ENCODE measurements at regions not wholly inside any gene's neighbourhood (a gene's known extent, or its start where the extent isn't known, plus 50 kb on each side); places are given as distances from the start of the nearest gene placed in this dataset.

DNA sequence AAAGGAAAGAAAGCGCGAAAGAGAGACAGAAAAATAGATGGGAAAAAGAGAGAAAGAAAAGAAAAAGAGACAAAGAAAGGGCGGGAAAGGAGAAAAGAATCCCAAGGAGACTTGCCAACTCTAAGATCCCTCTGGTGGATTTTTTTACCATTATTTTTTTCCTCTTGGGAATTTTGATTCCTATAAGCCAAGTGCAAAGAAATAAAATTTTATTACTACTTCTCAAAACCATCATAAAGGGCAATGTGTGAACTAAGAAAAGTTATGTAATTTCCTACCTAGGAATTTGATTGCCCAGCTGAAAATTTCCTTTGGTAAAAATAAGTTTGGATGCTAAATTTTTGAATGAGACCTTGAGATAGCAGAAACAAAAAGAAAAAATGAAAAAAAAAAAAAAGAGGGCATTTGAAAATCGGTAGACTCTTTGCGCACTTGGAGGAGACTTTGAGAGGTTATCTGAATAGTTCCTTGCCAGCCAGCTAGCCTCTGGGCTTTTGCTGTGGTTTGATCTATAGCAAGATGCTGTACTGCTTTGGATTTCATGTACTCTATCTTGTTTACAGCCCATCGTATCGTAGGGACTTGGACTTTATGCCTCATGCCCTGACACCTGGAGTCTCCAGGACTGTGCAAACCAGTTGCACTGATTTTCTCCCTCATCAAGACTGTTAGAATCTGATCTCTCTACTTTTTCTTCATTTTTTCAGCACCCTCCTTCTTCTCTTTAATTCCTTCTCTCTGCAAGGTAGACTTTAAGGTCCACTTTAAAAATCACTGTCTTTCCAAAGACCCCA, 535.4 kb upstream of the MKI67 start:
- no peak for DNase-seq (ENCODE audit: low read depth)

DNA sequence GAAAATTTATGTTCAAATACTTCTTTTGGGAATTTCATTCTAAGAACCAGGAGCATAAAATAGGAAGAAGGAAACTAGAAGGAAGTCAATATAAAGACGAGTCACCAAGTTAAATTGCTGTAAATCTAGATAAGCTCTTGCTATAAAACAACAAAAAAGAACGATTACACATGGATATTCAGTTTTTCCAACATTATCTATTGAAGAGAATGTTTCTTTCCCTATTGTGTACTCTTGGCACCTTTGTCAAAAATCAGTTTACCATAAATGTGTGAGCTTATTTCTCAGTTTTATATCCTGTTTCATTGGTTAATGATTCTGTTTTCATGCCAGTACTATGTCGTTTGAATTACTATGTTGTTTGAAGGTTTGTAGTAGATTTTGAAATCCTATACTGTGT, 536.3 kb upstream of the MKI67 start:
- no peak for DNase-seq (ENCODE audit: low read depth)

DNA sequence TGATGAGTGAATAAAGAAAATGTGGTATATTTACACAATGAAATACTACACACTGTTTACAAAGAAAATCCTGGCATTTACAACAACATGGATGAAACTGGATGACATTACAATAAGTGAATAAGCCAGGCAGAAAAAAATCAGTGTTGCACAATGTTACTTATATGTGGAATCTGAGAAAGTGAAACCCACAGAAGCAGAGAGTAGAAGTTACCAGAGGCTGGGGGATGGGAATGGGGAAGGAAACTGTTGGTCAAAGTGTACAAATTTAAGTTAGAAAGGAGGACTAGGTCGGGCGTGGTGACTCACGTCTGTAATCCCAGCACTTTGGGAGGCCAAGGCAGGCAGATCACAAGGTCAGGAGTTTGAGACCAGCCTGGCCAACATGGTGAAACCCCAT, 538.5 kb upstream of the MKI67 start:
- DNase-seq (ENCODE audit: low read depth): no peak

DNA sequence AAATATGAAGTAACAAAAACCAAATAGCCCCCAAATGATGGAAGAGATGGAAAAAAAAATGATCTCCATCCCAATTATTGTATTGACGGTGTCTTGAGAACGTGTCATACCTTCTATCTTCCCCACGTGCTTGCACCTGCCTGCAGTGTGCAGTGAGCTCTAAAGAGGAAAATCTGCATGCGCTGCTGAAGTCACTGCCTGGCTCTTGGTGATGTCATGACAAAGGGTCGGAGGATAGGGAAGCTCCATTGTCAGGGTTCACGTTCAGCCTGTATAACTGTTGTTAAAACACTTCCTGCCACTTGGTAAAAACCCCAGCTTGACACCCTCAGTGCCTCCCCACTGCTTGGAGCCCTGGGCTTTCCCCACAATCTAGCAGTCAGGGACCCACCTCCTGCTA, 549.2 kb upstream of the MKI67 start:
- DNase-seq (ENCODE audit: low read depth): no peak

DNA sequence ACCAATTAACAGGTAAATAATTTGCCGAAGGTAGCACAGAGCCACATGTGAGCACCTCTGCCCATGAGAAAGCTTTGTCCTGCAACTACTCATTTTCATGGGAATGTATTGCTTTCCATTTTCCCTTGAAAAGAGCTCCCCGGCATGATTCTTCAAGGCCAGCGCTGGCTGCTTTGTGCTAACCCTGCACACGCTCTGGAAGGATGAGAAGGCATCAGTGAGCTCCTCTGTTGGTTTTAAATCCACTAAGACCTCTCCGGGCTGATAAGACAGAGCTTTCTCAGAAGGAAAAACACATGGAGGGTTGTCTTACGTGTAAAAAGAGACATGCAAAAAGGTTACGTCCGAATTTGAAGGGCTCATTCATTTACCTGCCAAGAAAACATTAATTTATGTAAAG, 553.9 kb upstream of the MKI67 start:
- no peak for DNase-seq (ENCODE audit: low read depth)

DNA sequence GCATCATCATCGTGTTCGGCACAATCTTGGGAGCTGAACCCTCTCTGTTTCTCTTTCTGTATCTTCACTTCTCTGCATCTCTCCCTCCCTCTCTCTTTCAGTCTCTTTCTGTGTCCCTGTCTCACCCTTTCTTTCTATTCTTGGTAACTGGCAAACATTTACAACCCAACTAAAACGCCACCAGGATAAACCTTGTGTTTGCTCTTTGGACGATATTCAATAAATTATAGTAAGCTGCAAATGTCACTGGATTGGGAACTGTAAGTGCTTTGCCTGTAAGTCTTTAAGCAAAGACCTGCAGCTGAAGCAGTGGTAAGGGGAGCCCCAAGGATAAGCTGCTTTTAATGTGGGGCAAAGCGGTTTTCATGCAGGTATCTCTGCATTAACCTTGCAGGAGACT, 558.0 kb upstream of the MKI67 start:
- no peak for DNase-seq (ENCODE audit: low read depth)

DNA sequence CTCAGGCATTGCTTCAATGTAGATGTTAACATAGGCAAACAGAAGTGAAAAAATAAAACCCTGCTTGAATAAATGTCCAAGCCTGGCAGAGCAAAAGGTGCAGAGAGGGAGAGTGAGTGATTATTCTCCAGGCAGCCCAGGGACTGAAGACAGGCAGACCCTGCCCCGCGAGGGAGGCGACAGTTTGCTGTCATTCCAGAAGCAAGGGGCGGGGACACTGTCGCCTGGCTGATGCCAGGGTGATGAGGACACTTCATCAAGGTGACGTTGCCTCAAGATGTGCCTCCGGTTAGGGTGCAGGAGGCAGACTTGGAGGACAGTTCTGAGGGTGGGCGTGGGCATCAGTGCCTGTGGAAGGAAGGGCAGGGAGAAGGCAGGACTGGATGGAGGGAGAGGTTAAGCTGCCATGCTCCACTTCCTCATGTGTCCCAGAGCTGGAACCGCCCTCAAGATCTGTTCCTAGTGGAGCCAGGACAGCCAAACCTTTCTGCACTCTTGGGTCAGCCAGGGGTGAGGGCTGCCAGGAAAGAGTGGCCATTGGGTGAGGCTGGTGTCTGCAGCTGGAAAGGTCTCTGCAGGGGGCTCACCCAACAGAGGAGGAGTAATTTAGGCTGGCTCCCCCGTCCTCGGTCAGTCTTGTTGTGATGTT, 560.5 kb upstream of the MKI67 start:
- no peak for DNase-seq (ENCODE audit: low read depth)

DNA sequence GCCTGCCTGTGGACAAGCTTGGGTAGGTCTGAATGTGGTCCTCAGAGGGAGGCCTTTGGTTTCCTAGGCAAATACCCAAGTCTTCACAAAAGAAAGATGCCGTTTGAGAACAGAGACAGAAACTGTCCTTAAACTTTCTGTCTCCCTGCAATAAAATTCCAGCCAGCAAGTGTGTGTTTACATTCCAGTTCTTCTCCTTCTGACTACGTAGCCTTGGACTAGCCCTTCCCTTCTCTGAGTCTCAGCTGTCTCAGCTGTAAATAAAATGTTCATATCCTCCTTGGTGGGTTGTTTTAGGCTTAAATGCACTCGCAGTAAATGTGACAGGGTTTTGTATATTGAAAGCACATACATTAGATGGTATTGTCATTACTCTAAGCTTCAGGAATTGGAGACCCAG, 561.2 kb upstream of the MKI67 start:
- peak; percentile 9 for DNase-seq (ENCODE audit: low read depth)

DNA sequence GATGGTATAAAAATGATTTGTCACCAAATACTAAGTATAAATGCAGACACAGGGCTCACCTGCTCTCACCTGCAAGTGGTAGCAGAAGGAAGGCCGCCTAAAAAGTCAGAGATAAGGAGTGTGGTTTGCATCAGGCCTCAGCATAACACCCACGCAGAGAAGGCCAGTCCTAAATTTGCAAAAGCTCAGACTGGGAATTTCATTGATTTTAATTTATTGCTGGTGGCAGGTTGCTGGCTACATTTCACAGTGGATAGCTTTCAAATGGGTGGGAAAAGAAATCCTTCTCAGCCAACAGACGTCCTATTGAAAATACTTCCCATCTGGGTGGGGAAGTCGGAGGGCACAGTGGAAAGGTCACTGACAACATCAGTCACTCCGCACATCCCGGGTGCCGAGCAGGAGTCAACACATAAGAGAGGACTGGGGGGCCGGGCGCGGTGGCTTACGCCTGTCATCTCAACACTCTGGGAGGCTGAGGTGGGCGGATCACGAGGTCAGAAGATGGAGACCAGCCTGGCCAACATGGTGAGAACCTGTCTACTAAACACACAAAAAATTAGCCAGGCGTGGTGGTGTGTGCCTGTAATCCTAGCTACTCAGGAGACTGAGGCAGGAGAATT, 561.8 kb upstream of the MKI67 start:
- no peak for DNase-seq (ENCODE audit: low read depth)

DNA sequence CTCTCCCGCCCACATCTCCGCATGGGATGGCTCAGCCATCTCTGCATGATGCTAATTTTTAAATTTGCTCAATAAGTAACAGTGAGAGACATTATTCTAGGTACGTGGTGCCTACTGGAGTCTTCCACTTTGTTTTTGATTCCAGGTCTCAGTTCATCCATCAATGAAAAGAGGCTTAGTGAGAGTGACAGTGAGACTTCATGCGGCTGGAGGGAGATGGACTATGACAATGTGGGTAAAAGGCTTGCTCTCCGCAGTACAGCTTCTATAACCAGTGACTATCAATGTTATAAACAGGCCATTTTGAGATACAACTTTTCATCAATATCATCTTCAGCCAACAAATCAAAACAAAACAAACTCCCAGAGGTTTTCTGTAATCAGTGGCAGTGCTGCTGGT, 563.4 kb upstream of the MKI67 start:
- DNase-seq (ENCODE audit: low read depth): no peak

DNA sequence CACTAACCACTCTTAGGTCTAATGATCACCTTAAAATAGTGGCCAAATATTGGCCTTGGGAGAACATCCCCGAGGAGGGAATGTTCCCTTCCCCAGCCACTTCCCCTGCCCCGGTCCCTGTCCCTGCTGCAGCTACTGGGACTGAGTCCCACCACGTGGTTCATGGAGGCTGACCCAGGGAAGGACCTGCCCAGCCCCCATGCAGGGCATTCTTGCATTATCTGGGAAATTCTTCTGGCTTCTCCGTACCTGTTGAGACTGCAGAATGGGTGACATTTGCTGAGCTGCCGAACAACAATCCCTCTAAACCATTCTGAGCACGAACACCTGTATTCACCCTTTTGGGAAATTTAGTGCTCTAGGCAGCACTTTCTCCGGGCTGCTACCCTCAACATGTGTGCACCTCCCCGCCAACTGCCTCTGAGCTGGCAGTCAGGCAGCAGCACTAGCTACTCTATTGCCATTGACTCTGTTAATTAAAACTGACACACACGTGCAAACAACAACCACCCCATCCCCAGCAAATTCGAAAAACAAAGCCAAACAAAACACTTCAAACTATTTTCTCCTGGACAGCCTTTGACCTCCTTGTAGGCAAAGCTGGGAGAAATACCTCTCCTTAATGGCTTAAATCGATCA, 567.4 kb upstream of the MKI67 start:
- DNase-seq (ENCODE audit: low read depth): no peak

DNA sequence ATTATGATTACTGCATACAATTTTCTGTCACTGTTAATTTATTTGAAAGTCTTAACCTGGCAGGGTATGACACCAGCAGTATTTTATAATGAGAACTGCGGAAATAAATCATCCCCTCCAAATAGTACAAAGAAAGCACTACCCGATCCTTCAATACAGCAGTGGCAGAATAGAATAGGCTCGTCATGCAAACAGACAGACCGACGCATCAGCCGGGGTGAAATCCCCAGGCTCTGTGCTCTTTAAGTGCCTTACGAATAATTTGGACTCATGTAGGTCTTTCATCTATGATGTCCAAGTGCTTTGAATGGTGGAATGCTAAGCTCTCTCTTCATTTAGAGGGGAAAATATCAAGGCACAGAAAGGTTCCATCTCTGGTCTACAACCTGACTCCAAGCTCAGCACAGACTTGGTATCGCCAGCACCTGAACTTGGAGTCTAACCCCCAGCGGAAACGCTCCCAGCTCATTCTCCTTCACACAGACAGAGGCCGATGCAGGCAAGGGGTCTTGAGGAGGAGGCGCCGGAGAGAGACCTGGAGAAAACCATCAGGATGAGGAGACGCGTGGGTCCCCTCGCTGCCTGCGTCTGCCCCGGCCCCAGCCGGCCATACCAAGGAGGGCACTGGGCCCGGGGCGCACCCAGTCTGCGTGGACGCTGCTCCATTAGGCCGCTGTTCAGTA, 568.1 kb upstream of the MKI67 start:
- no peak for DNase-seq (ENCODE audit: low read depth)

DNA sequence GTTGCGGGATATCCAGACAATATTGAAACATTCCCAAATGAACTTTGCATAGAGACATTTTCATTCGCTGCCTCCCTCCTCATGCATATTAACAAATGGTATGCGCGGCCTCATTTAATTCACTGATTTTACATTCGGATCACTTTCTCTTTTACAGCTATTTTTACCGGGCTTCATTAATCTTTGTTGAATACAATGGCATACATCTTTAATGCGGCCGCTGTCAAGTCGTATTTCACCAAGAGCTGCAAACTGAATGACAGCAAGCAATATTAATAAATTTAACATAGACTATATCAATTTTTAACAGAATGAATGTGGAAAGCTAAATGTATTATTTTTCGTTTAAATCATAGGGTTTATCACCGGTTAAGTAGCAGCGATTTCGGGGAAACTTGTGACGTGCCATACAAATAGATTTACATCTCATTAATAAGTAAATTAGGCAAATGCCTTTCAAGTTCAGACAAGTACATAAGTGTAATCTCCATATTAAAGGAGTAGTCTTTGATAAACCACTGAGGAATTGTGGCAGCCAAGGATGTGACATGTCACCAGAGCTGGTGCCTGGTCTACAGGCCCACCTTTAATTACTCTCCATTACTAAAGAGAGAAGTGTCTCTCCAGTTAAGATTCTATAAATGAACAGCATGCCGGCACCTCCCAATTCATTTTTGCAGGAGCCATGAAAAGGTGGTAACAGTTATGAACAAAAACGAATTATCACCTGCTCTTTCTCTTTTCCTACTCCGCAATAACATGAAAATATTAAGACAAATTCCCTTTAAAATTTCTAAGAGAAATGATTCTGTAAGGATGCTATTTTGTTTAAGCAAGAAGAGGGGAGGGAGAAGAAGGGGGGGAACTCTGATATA, 568.9 kb upstream of the MKI67 start:
- DNase-seq (ENCODE audit: low read depth): no peak

DNA sequence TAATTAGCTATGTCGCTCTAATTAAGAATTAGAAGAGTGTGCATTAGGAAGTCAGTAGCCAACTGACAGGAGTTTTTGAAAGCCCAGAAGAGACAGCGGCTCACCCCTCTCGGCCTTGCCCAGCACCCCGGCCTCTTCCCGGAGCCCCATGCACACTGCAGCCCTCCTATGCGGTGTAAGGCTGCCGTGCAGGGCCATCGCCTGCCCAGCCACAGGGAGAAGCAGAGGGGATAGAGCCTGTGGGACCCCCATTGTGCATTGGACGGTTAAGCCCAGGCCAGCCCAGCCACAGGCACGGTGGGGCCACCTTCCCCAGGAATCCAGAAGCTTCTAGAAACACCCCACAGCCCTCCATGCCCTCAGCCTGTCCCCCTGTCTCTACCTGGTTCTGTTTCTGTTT, 569.7 kb upstream of the MKI67 start:
- no peak for DNase-seq (ENCODE audit: low read depth)

DNA sequence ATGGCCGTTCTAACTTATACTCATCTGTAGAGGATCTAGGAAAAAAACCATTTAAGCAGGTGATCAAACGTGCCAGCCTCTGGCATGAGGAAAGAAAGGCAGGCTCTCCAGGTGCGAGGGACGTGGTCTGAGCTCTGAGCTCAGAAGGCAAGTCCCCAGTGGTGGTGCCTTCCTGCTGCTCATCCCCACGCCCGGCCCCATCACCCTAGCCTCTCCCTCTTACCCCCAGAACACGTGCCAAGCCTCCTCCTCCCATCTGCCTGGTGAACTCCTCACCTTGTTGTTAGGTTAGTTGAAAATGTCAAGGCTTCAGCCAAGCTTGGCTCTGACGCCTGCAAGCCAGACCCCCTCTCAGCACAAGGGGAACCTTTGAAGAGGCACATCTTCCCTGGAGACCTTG, 571.2 kb upstream of the MKI67 start:
- no peak for DNase-seq (ENCODE audit: low read depth)

DNA sequence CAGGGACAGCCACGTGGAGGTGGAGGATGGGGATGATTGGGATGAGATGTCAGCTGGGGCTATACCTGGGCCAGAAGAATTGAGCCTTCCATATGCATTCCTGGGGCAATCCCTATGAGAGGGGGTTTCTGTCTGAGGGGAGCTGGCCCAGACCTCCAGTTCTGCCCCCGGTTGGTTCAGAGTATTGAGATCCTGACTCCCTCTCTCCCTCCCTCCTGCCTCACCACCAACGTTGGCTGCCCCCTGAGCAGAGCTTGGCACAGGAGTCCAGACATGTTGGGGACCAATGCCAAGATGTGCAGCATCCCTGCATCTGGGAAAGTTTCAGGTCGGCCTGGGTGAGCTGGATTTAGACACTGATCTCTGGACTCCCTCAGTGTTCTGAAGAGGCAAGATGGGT, 575.2 kb upstream of the MKI67 start:
- DNase-seq (ENCODE audit: low read depth): no peak

DNA sequence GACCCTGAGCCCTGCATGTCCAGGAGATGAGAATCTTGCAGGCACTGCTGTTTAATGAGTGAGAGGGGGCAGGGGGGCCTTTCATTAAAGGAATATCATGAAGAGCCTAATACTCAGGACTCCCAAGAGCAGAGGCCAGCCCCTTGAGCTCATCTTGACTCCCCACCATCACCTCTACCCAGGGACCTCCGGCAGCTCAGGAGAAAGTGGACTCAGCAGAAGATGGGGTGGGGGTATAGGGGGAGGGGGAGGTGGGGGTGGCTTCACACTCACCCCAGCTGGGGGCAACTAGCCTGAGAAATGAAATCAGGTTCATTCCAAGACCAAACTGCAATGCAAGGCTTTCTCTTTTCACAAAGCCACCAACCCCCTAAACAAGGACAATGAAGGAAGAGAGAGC, 575.6 kb upstream of the MKI67 start:
- no peak for DNase-seq (ENCODE audit: low read depth)

DNA sequence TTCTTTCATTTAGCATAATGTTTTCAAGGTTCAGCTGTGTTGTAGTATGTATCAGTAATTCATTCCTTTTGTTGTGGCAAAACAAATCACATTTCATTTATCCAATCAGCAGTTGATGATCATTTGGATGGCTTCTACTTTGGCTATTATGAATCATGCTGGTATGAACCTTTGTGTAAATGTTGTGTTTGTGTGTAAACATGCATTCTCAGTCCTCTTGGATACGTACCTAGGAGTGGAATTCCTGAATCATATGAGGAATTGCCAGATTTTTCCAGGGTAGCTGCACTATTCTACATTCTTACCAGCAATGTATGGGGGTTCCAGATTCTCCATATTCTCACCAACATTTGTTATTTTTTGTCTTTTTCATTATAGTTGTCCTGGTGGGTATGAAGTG, 578.5 kb upstream of the MKI67 start:
- DNase-seq (ENCODE audit: low read depth): no peak

DNA sequence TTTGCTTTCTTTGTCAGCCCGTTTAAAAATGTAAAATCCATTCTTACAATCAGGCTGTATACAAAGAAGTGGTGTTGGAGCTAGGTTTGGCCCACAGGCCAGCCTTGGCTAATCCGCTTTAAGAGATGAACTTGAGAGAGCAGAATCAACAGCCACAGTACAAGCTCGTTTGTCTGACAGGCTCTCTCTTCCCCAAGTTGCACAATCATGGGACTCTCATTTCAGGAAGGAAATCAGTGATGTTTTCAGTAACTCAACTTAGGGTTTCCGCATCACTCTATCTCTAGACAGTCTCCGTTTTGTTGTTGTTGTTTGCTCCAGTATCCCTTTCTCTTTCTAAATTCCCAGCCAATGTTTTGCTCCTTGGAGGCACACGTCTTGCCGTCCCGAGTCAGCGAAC, 582.0 kb upstream of the MKI67 start:
- DNase-seq (ENCODE audit: low read depth): no peak

DNA sequence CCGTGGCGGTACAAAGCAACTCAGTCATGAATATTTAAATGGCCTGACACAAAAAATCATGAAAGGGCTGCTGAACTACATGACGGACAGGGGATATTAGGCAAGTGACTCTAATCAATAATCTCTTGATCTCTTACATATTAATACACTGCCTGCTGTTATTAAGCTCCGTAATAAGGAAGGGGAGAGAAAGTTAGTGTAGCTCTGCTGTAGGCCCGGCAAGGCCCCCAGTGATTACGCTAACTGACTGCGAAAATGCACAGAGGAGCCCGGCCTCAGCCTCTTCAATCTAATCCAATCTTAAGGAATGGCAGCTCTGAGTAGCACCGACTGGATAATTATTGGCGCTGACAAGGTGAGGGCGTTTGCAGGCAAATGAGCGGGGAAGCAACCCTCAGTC, 583.5 kb upstream of the MKI67 start:
- no peak for DNase-seq (ENCODE audit: low read depth)

DNA sequence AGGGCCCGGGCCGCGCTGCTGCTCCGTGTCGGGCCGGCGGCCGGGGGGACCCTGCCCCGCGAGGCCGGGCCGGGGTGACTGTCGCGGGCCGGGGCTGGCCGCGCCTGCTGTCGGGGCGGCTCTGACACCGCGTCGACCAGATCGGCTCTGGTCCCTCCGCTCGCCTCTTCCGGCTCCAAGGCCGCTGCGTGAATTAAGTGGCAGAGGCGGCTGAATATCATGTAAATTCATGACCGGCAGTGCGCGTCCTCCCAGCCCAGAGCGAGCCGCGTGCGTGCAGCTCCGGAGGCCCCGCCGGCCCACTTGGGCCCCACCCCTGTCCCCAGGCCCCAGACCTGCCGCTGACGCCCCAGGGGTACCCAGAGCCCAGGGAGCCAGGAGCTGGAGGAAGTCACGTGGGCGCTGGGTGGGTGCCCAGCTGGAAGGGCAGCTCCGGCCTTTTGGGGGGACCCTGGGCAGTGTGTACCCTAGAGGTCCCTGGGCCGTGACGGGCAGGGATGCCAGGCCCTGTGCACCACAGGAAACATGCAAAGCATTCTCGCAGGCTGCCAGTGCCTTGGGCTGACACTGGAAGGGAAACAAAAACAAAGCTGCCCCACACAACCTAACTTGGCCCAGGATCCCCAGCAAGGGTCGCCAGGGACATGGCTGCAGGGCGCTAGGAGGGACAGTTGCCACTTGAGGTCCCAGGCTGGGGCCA, 584.0 kb upstream of the MKI67 start:
- DNase-seq (ENCODE audit: low read depth): no peak
